PC-3 (cell line): ENCODE measurements at regions not wholly inside any gene's neighbourhood (a gene's known extent, or its start where the extent isn't known, plus 50 kb on each side); places are given as distances from the start of the nearest gene placed in this dataset.

ENCODE experiments used
- ATAC-seq: fragments of 200-7000 bp; cut with Tn5 transposase; 2 replicates; pipeline ENCODE4 v1.9.1; 2020; ENCODE audit warnings: mild to moderate bottlenecking, moderate library complexity
- BruUV-seq: library from RNA; stranded (reverse); fragments of 400-500 nt; replicated peaks from 2 replicates; lab custom pipeline; 2021; lab: Mats Ljungman, UMichigan
- CTCF ChIA-PET: fragments of 300-600 bp; sonication (Branson Sonifier 250); formaldehyde crosslinking; loops from one replicate; lab custom pipeline; 2022; ENCODE audit warnings: antibody characterized with exemption; lab: Charles Lee
- POLR2A ChIA-PET: fragments of 300-600 bp; sonication (Branson Sonifier 250); formaldehyde crosslinking; loops from one replicate; lab custom pipeline; 2022; ENCODE audit warnings: antibody characterized with exemption; ENCODE audit not compliant: unreplicated experiment; lab: Charles Lee
- DNase-seq: peaks from one replicate; pipeline ENCODE4 v3.0.0-alpha.2; 2015
- H2AFZ ChIP-seq: fragments of 300-600 bp; sonication (generic); 2 replicates; pipeline ENCODE4 v1.6.0; 2016; ENCODE audit warnings: antibody characterized with exemption, low read length
- H3F3A ChIP-seq: fragments of 300-600 bp; sonication (generic); one replicate; pipeline ENCODE4 v1.6.0; 2017; ENCODE audit warnings: antibody characterized with exemption, low read length, control low read depth, mild to moderate bottlenecking; ENCODE audit not compliant: unreplicated experiment
- H3K27ac ChIP-seq: fragments of 300-600 bp; sonication (generic); 2 replicates; pipeline ENCODE4 v1.5.1; 2016; ENCODE audit warnings: mild to moderate bottlenecking, low read length
- H3K27me3 ChIP-seq: fragments of 300-600 bp; sonication (generic); 2 replicates; pipeline ENCODE4 v1.6.1; 2016; ENCODE audit warnings: low read length, mixed read lengths
- H3K36me3 ChIP-seq: fragments of 300-600 bp; sonication (generic); 2 replicates; pipeline ENCODE4 v1.6.1; 2016; ENCODE audit warnings: low read depth, mixed run types, low read length, mixed read lengths
- H3K4me1 ChIP-seq: fragments of 300-600 bp; sonication (generic); 2 replicates; pipeline ENCODE4 v1.5.1; 2016; ENCODE audit warnings: low read length; ENCODE audit not compliant: insufficient read depth
- H3K4me2 ChIP-seq: fragments of 300-600 bp; sonication (generic); 2 replicates; pipeline ENCODE4 v1.6.0; 2016; ENCODE audit warnings: low read length
- H3K4me3 ChIP-seq: fragments of 300-600 bp; sonication (generic); 2 replicates; pipeline ENCODE4 v1.5.1; 2016; ENCODE audit warnings: mild to moderate bottlenecking, low read length, mixed read lengths
- H3K79me2 ChIP-seq: fragments of 300-600 bp; sonication (generic); 2 replicates; pipeline ENCODE4 v1.6.1; 2017; ENCODE audit warnings: low read length, mixed read lengths
- H3K9ac ChIP-seq: fragments of 300-600 bp; sonication (generic); 2 replicates; pipeline ENCODE4 v1.6.0; 2016; ENCODE audit warnings: mild to moderate bottlenecking, low read length
- H3K9me2 ChIP-seq: fragments of 300-600 bp; sonication (generic); replicated peaks from 2 replicates; pipeline ENCODE4 v1.6.1; 2016; ENCODE audit warnings: mixed run types, low read length, mixed read lengths
- H3K9me3 ChIP-seq: fragments of 300-600 bp; sonication (generic); 2 replicates; pipeline ENCODE4 v1.6.1; 2016; ENCODE audit warnings: low read length, mixed read lengths
- H4K20me1 ChIP-seq: fragments of 300-600 bp; sonication (generic); 2 replicates; pipeline ENCODE4 v1.6.1; 2016; ENCODE audit warnings: low read length, mixed read lengths
- CTCF ChIP-seq: fragments of 300-600 bp; sonication (generic); conservative IDR thresholded peaks from 2 replicates; pipeline ENCODE4 v1.5.1; 2017; ENCODE audit warnings: antibody characterized with exemption, low read depth, mild to moderate bottlenecking, low read length
- EZH2 ChIP-seq: fragments of 300-600 bp; sonication (generic); IDR thresholded peaks from one replicate; pipeline ENCODE4 v1.6.1; 2017; ENCODE audit warnings: antibody characterized with exemption, mild to moderate bottlenecking, low read length; ENCODE audit not compliant: unreplicated experiment
- EZH2phosphoT487 ChIP-seq: fragments of 300-600 bp; sonication (generic); IDR thresholded peaks from 2 replicates; pipeline ENCODE4 v1.6.1; 2018; ENCODE audit warnings: mild to moderate bottlenecking, antibody characterized with exemption, low read length, borderline replicate concordance
- intact Hi-C: fragments of 100-400 bp; cut with micrococcal nuclease; formaldehyde crosslinking; loops from 2 replicates; pipeline ENCODE4 v1.9.0; 2023

- Histone ChIP-seq H3K4me1 (peaks cover 16% of the 10 kb centered on the region), H3K36me3 (no peaks in the 10 kb centered on the region), H4K20me1 (no peaks in the 10 kb centered on the region), H2AFZ (no peak overlapping the region), H3K79me2 (no peaks in the 10 kb centered on the region), H3K27me3 (no peaks in the 10 kb centered on the region), H3K4me2 (no peak overlapping the region), H3K27ac (no peak overlapping the region), H3K9ac (no peak overlapping the region), H3F3A (no peaks in the 10 kb centered on the region), H3K9me2 (no peaks in the 10 kb centered on the region), H3K9me3 (no peaks in the 10 kb centered on the region), H3K4me3 (no peak overlapping the region)
- DNase-seq (peak; percentile 20), ATAC-seq (no peak)
- intact Hi-C loops: no loop called here
- BruUV-seq: no TSS peak
- ChIA-PET POLR2A (no interaction called here), CTCF (no interaction called here)
- TF ChIP-seq CTCF: no peak
- TF ChIP-seq EZH2: no peak
- no peak for TF ChIP-seq EZH2phosphoT487
These were observed 416.7 kb downstream of the ARL4A start for GRCh38 chr7:13104128-13104527.

GRCh38 chr7:13105209-13105608 is 417.8 kb downstream of the ARL4A start:
- no peaks in the 10 kb centered on the region for H4K20me1 ChIP-seq
- H3K27me3 ChIP-seq: no peaks in the 10 kb centered on the region
- CTCF ChIA-PET: no interaction called here
- no TSS peak for BruUV-seq
- TF ChIP-seq CTCF (no peak), EZH2 (no peak), EZH2phosphoT487 (no peak)
- intact Hi-C loops: no loop called here
- H3K4me1 ChIP-seq: peaks cover 8% of the 10 kb centered on the region
- no peaks in the 10 kb centered on the region for H3K36me3 ChIP-seq
- no peak for ATAC-seq
- H3K4me2 ChIP-seq: no peak overlapping the region
- DNase-seq: no peak
- no peaks in the 10 kb centered on the region for H3K9me2 ChIP-seq
- no peaks in the 10 kb centered on the region for H3K9me3 ChIP-seq
- no peak overlapping the region for H3K4me3 ChIP-seq
- H2AFZ ChIP-seq: no peak overlapping the region
- H3K27ac ChIP-seq: no peak overlapping the region
- no peaks in the 10 kb centered on the region for H3F3A ChIP-seq
- POLR2A ChIA-PET: no interaction called here
- H3K9ac ChIP-seq: no peak overlapping the region
- H3K79me2 ChIP-seq: no peaks in the 10 kb centered on the region

- Histone ChIP-seq H3K9me3 (no peaks in the 10 kb centered on the region), H3K36me3 (no peaks in the 10 kb centered on the region), H3K4me2 (no peak overlapping the region), H2AFZ (no peak overlapping the region), H3K9ac (no peak overlapping the region), H3K27ac (no peak overlapping the region), H3K27me3 (no peaks in the 10 kb centered on the region), H3F3A (no peaks in the 10 kb centered on the region), H3K4me1 (peaks cover 11% of the 10 kb centered on the region), H4K20me1 (no peaks in the 10 kb centered on the region), H3K79me2 (no peaks in the 10 kb centered on the region), H3K9me2 (no peaks in the 10 kb centered on the region), H3K4me3 (no peak overlapping the region)
- intact Hi-C loops: no loop called here
- ChIA-PET POLR2A (no interaction called here), CTCF (no interaction called here)
- BruUV-seq: no TSS peak
- TF ChIP-seq EZH2phosphoT487 (no peak), CTCF (no peak), EZH2 (no peak)
- DNase-seq: no peak
- no peak for ATAC-seq
These were observed 419.1 kb downstream of the ARL4A start for GRCh38 chr7:13106513-13106912.
